Mesothelial cell of epicardium (in vitro differentiated cells): ENCODE measurements at regions not wholly inside any gene's neighbourhood (a gene's known extent, or its start where the extent isn't known, plus 50 kb on each side); places are given as distances from the start of the nearest gene placed in this dataset.

ENCODE experiments used
- DNase-seq, 2 experiments: peaks; one replicate each; pipeline ENCODE4 v3.0.0; 2021; ENCODE audit warnings: low spot score in 2 of 2; ENCODE audit not compliant: unreplicated experiment in 2 of 2
- H3K27ac Mint-ChIP-seq: 2 replicates; pipeline ENCODE4 v1.8.0; 2021; ENCODE audit warnings: mixed read lengths
- H3K27me3 Mint-ChIP-seq: 2 replicates; pipeline ENCODE4 v1.8.0; 2021; ENCODE audit warnings: low read depth, mixed read lengths
- H3K36me3 Mint-ChIP-seq: 2 replicates; pipeline ENCODE4 v1.8.0; 2021; ENCODE audit warnings: mixed read lengths
- H3K4me1 Mint-ChIP-seq: 2 replicates; pipeline ENCODE4 v1.8.0; 2021; ENCODE audit warnings: mixed read lengths
- H3K4me3 Mint-ChIP-seq: 2 replicates; pipeline ENCODE4 v1.8.0; 2021; ENCODE audit warnings: mild to moderate bottlenecking, moderate library complexity, mixed read lengths
- H3K9me3 Mint-ChIP-seq: 2 replicates; pipeline ENCODE4 v1.8.0; 2021; ENCODE audit warnings: mixed read lengths
- TF ChIP-seq, protein P1 (sequence below): fragments of 200-600 bp; sonication (generic); IDR thresholded peaks from one replicate; pipeline ENCODE4 v1.5.0; 2021; ENCODE audit warnings: antibody characterized with exemption; ENCODE audit not compliant: unreplicated experiment

DNA sequence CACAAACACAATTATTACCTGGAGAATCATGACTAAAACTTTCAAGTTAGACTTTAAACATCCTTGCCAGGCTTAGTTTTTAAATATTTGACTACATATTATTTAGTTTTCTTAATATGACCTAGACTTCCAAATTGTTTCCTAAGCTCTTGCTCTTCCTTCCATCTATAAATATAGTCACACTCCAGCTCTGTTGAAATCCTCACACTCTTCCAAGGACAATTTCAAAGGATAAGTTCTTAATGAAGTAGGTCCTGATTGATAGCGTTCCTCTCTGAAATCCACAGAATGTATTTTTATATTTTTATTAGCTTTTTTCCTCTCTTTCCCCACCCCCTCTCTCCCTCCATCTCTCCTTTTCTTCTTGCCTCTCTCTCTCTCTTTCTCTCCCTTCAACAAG is 1074.1 kb upstream of the PCDH20 start:
- TF ChIP-seq, protein P1, sequence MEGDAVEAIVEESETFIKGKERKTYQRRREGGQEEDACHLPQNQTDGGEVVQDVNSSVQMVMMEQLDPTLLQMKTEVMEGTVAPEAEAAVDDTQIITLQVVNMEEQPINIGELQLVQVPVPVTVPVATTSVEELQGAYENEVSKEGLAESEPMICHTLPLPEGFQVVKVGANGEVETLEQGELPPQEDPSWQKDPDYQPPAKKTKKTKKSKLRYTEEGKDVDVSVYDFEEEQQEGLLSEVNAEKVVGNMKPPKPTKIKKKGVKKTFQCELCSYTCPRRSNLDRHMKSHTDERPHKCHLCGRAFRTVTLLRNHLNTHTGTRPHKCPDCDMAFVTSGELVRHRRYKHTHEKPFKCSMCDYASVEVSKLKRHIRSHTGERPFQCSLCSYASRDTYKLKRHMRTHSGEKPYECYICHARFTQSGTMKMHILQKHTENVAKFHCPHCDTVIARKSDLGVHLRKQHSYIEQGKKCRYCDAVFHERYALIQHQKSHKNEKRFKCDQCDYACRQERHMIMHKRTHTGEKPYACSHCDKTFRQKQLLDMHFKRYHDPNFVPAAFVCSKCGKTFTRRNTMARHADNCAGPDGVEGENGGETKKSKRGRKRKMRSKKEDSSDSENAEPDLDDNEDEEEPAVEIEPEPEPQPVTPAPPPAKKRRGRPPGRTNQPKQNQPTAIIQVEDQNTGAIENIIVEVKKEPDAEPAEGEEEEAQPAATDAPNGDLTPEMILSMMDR: no peak
- no peak overlapping the region for H3K27ac Mint-ChIP-seq
- no peaks in the 10 kb centered on the region for H3K27me3 Mint-ChIP-seq
- H3K4me3 Mint-ChIP-seq: no peak overlapping the region
- no peaks in the 10 kb centered on the region for H3K9me3 Mint-ChIP-seq
- H3K36me3 Mint-ChIP-seq: no peaks in the 10 kb centered on the region
- DNase-seq: no peak
- no peaks in the 10 kb centered on the region for H3K4me1 Mint-ChIP-seq

DNA sequence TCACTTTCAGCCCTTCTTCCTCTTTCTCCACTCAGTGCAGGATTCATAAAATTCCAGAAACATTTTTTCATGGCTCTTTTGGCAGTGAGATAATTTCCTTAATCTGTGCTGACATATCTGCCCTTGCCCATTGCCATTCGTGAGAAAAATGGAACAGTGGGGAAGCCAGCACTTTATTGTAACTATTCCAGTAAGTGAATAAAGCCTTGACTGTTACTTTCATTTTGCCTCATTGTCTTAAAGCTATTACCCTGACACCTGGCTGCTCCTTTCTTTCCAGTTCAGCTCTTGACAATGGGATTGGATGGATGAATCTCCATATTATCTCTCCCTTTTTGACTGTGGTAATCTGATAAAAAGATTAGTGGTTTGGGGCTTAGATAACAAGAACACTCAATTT is 1068.1 kb upstream of the PCDH20 start:
- Mint-ChIP-seq H3K4me3 (no peak overlapping the region), H3K27ac (no peak overlapping the region), H3K36me3 (no peaks in the 10 kb centered on the region), H3K27me3 (no peaks in the 10 kb centered on the region), H3K9me3 (peaks cover 8% of the 10 kb centered on the region), H3K4me1 (no peaks in the 10 kb centered on the region)
- DNase-seq: no peak
- TF ChIP-seq, protein P1: no peak

DNA sequence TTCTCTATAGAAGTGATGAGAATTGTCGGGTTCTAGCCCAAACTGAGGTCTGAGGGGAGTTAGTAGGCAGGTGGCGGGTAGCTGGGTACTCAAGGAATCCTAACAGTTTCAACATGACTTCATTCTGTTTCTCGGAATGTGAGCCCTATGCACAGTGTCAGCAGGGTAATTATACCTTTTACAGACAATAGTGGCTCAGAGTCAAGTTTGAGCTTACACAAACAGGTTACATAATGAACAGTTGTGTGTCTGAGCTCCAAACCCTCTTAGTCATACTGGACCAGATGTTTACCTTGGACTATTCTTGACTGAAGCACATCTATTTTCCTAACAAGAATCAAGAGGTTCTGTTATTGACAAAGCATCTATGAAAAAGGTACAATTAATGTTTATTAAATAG is 1066.7 kb upstream of the PCDH20 start:
- no peak overlapping the region for H3K4me3 Mint-ChIP-seq
- no peaks in the 10 kb centered on the region for H3K36me3 Mint-ChIP-seq
- no peaks in the 10 kb centered on the region for H3K4me1 Mint-ChIP-seq
- peaks cover 8% of the 10 kb centered on the region for H3K9me3 Mint-ChIP-seq
- no peak for DNase-seq
- TF ChIP-seq, protein P1: no peak
- no peaks in the 10 kb centered on the region for H3K27me3 Mint-ChIP-seq
- no peak overlapping the region for H3K27ac Mint-ChIP-seq

DNA sequence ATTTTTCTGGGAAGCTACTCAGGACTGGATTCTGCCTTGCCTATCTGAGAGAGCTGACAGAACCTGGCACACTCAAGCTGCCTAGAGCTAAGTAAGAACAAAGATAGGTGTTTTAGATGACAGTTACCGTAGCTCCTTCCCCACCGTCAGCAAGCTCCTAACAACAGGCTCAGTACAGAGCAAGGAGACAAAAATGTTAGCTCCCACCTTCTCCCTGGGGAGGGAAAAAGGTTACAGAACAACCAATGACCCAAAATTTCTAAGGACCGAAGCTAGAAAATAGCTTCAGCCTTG is 1058.2 kb upstream of the PCDH20 start:
- no peaks in the 10 kb centered on the region for H3K27me3 Mint-ChIP-seq
- peaks cover 11% of the 10 kb centered on the region for H3K9me3 Mint-ChIP-seq
- TF ChIP-seq, protein P1: no peak
- no peak for DNase-seq
- no peak overlapping the region for H3K27ac Mint-ChIP-seq
- no peaks in the 10 kb centered on the region for H3K36me3 Mint-ChIP-seq
- no peak overlapping the region for H3K4me3 Mint-ChIP-seq
- no peaks in the 10 kb centered on the region for H3K4me1 Mint-ChIP-seq

DNA sequence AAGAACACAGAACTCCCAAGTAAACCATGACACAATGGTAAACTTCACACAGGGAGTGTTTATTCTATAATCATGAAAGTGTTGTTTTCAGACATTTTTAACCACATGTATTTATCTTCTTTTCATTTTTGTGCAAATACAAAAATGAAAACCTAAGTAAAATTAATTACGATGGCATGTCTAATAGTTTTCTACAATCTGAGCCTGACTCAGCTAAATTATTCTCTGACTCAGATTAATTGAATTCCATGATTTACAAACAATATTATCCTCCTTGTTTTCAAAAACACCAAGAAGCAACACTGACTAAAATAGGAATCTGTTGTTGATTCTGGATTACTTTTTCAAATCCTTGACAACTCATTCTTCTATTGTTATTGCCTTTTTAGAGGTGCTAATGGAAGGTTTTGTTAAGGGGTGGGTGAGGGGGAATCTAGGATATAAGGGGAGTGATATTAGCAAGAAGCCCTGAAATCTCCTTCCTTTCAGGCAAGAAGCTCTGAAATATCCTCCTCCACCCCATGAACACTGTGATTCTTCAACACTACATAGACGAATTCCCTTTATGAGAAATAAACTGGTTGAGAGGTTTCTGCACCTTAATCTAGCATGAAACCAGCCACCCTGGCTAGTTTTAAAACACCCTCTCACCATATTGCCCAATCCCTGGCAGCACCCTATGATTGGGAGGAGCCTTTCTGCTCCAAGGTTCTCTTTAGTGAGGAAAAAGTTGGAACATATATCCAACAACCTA is 1057.7 kb upstream of the PCDH20 start:
- Mint-ChIP-seq H3K36me3 (no peaks in the 10 kb centered on the region), H3K27ac (no peak overlapping the region), H3K9me3 (peaks cover 11% of the 10 kb centered on the region), H3K4me1 (no peaks in the 10 kb centered on the region), H3K4me3 (no peak overlapping the region), H3K27me3 (no peaks in the 10 kb centered on the region)
- DNase-seq: no peak
- TF ChIP-seq, protein P1: no peak

DNA sequence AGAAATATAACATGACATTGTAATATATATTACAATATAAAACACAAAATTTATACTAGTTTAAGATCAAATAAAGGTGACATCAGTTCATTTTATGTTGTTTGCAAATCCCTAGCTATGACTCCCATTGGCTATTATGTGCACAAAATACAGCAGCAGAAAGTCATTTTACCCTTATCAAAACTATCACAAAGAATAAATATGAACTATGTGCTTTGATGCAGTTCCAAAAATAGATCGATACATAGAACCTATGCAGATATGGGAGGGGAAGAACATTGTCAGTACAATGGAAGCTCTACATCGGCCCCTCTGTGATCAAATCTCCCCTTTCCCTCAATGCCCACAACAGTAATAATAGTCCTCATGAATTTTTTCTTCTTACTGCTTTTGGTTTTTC is 1038.1 kb upstream of the PCDH20 start:
- H3K36me3 Mint-ChIP-seq: no peaks in the 10 kb centered on the region
- H3K4me1 Mint-ChIP-seq: peaks cover 2% of the 10 kb centered on the region
- no peak for DNase-seq
- no peak overlapping the region for H3K27ac Mint-ChIP-seq
- H3K27me3 Mint-ChIP-seq: no peaks in the 10 kb centered on the region
- TF ChIP-seq, protein P1: no peak
- no peak overlapping the region for H3K4me3 Mint-ChIP-seq
- H3K9me3 Mint-ChIP-seq: no peaks in the 10 kb centered on the region
